ENCODE measurements at regions not wholly inside any gene's neighbourhood (a gene's known extent, or its start where the extent isn't known, plus 50 kb on each side); places are given as distances from the start of the nearest gene placed in this dataset.

- DNase-seq (ENCODE audit: low read depth in 2 of 2), result no peak
Observed at GRCh38 chr3:177512945-177513814, 315.9 kb upstream of the TBL1XR1 start.

DNA sequence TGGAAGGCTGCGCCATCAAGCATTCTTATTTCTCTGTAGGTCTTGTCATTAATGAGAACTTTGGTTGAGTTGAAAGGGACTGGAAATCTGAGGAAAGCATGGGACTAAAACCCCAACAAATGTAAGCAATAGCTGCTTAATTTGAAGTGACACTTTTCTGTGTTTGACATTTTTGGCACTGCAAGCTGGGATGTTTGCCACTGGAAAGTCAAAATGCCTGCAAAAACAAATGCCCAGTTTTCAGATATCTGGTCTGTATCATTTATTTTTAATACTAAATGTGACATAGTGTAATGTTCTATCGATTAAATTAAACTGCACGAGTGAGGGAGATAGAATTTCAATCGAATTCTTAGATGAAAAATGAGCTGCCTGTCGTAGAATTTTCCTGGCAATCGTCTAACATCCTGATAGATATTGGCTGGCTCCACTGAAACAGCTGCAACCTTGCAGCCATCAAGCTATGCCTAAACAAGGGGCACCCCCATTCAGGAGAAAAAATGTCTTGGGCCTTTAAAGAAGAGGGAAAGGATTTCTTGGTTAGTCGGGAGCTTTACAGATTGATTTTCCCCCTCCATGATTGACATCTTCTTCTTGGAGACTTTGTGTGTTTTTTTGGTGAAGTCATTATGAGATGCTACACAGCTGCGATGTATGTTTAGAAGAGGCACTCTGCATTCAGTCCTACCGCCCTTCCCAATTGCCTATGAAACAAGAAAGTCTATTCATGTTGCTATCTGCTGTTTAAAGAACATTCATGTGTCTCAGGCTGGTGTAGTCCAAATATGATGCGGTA lies 316.7 kb upstream of the TBL1XR1 start:
- no peak for DNase-seq (ENCODE audit: low read depth in 2 of 2)

GRCh38 chr3:177514611-177515499 lies 317.6 kb upstream of the TBL1XR1 start:
- no peak for DNase-seq (ENCODE audit: low read depth in 2 of 2)

DNA sequence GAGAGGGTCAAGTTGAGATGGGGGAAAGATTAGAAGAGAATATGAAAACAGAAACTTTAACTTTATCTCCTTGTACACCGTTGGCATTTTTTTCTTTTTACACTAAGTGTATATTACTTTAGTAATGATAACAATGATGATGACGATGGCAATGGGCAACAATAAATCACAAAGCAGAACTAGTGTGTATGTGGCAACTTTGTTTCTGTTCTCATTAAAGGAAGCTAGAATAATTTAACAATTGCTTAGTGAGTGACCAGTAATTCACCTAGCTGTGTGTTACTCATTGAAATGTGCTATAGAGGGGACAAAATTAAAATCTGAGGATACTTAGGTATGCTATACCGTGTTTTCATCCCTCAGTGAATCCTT lies 318.5 kb upstream of the TBL1XR1 start:
- no peak for DNase-seq (ENCODE audit: low read depth in 2 of 2)

- no peak for DNase-seq (ENCODE audit: low read depth in 2 of 2)
Observed at GRCh38 chr3:177516158-177517011, 319.1 kb upstream of the TBL1XR1 start.

DNA sequence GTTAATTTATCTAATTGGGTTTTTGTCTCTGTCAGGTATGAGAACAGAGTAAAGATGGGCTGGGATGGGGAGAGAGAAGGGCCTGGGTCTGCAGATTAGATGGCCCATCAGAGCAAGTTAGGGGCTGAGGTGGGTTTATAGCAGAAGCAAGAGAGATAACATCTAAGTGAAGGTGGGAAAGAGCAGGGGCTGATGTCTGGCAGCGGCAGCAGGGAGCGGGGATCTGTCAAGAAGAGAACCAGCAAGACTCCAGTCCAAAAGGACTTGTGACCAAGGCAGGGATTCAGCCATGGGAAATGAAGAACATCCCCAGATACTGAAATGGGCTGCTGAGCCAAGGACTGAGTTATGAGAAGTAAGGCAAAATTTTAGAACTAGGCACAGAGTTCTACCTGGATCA lies 320.6 kb upstream of the TBL1XR1 start:
- no peak for DNase-seq (ENCODE audit: low read depth in 2 of 2)

DNA sequence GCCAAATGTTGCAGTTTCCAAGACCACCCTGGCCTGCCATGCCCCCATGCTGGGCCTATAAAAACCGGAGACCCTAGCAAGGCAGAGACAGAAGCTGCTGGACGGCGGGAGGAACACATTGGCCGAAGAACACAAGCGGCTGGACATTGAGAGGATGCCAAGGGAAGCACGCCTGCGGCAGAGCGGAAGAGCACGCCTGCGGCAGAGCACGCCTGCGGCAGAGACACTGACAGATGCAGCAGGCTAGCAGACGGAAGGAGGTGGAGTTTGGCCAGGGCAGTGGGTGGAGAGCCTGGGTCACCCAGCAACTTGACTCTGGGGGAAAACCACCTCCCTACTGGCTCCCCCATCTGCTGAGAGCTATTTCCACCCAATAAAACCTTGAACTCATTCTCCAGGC lies 322.3 kb upstream of the TBL1XR1 start:
- DNase-seq (ENCODE audit: low read depth in 2 of 2), result no peak

- no peak for DNase-seq (ENCODE audit: low read depth in 2 of 2)
Observed at GRCh38 chr3:177521305-177521704, 324.0 kb upstream of the TBL1XR1 start.

GRCh38 chr3:177522051-177522450 lies 324.8 kb upstream of the TBL1XR1 start:
- no peak for DNase-seq (ENCODE audit: low read depth in 2 of 2)

- no peak for DNase-seq (ENCODE audit: low read depth in 2 of 2)
Observed at GRCh38 chr3:177523067-177523675, 325.9 kb upstream of the TBL1XR1 start.

DNA sequence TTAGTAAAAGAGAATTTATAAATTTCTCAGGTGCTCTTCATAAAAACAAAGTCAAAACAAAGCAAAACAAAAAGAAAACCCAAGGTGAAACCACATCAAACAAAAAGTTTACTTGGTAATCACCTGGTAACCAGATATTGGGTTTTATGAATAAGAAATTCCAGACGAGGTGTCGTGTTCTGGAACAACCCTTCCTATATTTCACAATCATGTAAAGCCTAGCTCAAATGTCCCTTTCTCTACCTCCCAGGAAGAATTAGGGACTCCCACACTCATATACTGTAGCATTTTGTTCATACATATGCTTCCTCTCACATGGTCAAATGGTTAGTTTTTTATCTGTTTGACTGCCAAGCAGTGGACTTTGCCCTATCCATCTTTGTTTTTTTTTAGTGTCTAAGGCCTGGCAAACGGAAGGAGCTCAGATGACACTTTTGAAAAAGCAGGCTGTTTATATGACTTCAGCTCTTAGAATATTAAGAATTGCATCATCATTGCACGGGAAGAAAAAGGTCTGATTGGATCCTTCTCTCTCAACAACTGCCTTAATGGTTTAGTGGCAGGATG lies 326.7 kb upstream of the TBL1XR1 start:
- no peak for DNase-seq (ENCODE audit: low read depth in 2 of 2)

DNA sequence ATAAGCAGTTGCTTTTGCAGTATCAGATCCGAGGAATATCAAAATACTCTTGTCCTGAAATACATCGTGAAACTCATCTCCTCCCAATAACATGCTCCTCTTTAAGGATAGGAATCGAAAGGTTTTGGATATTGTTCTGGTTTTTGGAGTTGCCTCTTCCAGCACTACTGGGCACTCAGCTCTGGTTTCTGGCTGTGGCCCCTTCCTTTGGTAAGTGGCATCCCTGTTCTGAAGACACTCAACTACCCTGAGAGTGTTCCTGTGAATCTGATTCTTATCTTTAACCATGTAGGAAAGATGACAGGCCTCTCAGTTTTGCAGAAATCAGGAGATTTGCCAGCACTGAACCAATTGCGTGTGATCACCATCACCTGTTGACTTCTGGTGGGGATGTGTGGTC lies 327.5 kb upstream of the TBL1XR1 start:
- no peak for DNase-seq (ENCODE audit: low read depth in 2 of 2)

- no peak for DNase-seq (ENCODE audit: low read depth in 2 of 2)
Observed at GRCh38 chr3:177525414-177525813, 328.1 kb upstream of the TBL1XR1 start.

GRCh38 chr3:177525987-177526712 lies 328.9 kb upstream of the TBL1XR1 start:
- no peak for DNase-seq (ENCODE audit: low read depth in 2 of 2)

GRCh38 chr3:177527182-177527581 lies 329.9 kb upstream of the TBL1XR1 start:
- DNase-seq (ENCODE audit: low read depth in 2 of 2), result no peak

DNA sequence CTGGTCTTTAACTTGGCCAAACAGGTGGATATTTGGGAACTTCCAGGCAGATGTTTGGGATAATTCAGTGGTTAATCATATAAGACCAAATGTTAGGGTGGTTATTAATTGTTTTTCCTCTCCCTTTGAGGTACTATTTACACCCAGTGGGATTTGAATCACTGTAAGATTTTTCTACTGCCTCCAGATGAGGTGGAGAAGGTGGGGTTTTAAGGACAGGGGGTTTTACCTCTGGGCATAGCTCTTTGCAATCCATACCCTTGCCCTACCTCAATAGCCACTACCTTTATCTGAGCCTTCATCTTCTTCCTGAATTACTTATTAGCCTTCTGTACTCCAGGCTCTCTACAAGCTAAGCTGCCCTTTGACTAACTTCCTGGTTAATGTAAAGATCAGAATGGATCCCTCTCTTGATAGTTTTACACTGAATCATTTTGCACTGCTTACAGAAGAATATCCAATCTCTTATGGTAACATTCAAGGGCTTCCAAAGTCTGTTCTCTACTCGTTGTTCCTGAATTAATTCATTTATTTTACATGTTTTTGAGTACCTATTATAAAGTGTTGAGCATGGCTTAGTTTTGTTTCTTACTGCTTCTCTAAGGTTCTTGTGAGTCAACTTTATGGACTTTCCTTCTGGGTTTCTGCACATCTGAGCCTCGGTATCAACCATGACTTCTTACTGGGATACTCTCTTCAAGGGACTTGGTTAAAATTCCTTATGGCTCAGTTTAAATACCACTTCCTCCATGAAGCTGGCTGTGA lies 331.2 kb upstream of the TBL1XR1 start:
- DNase-seq (ENCODE audit: low read depth in 2 of 2), result no peak

- no peak for DNase-seq (ENCODE audit: low read depth in 2 of 2)
Observed at GRCh38 chr3:177529071-177529550, 331.8 kb upstream of the TBL1XR1 start.

- DNase-seq (ENCODE audit: low read depth in 2 of 2), result no peak
Observed at GRCh38 chr3:177529716-177530335, 332.5 kb upstream of the TBL1XR1 start.

All from stimulated activated CD8-positive, alpha-beta memory T cell treated with anti-CD3 and anti-CD28 coated beads, Interleukin-2, amount 100 ng/mL, for 48 hours (primary cell).